PC-3 (cell line): ENCODE measurements at regions not wholly inside any gene's neighbourhood (a gene's known extent, or its start where the extent isn't known, plus 50 kb on each side); places are given as distances from the start of the nearest gene placed in this dataset.
A peak's percentile ranks its signal among the peaks of the same experiment; 100 is the strongest.

ENCODE experiments used
- ATAC-seq: fragments of 200-7000 bp; cut with Tn5 transposase; 2 replicates; pipeline ENCODE4 v1.9.1; 2020; ENCODE audit warnings: mild to moderate bottlenecking, moderate library complexity
- BruUV-seq: library from RNA; stranded (reverse); fragments of 400-500 nt; replicated peaks from 2 replicates; lab custom pipeline; 2021; lab: Mats Ljungman, UMichigan
- CTCF ChIA-PET: fragments of 300-600 bp; sonication (Branson Sonifier 250); formaldehyde crosslinking; loops from one replicate; lab custom pipeline; 2022; ENCODE audit warnings: antibody characterized with exemption; lab: Charles Lee
- POLR2A ChIA-PET: fragments of 300-600 bp; sonication (Branson Sonifier 250); formaldehyde crosslinking; loops from one replicate; lab custom pipeline; 2022; ENCODE audit warnings: antibody characterized with exemption; ENCODE audit not compliant: unreplicated experiment; lab: Charles Lee
- DNase-seq: peaks from one replicate; pipeline ENCODE4 v3.0.0-alpha.2; 2015
- H2AFZ ChIP-seq: fragments of 300-600 bp; sonication (generic); 2 replicates; pipeline ENCODE4 v1.6.0; 2016; ENCODE audit warnings: antibody characterized with exemption, low read length
- H3F3A ChIP-seq: fragments of 300-600 bp; sonication (generic); one replicate; pipeline ENCODE4 v1.6.0; 2017; ENCODE audit warnings: antibody characterized with exemption, low read length, control low read depth, mild to moderate bottlenecking; ENCODE audit not compliant: unreplicated experiment
- H3K27ac ChIP-seq: fragments of 300-600 bp; sonication (generic); 2 replicates; pipeline ENCODE4 v1.5.1; 2016; ENCODE audit warnings: mild to moderate bottlenecking, low read length
- H3K27me3 ChIP-seq: fragments of 300-600 bp; sonication (generic); 2 replicates; pipeline ENCODE4 v1.6.1; 2016; ENCODE audit warnings: low read length, mixed read lengths
- H3K36me3 ChIP-seq: fragments of 300-600 bp; sonication (generic); 2 replicates; pipeline ENCODE4 v1.6.1; 2016; ENCODE audit warnings: low read depth, mixed run types, low read length, mixed read lengths
- H3K4me1 ChIP-seq: fragments of 300-600 bp; sonication (generic); 2 replicates; pipeline ENCODE4 v1.5.1; 2016; ENCODE audit warnings: low read length; ENCODE audit not compliant: insufficient read depth
- H3K4me2 ChIP-seq: fragments of 300-600 bp; sonication (generic); 2 replicates; pipeline ENCODE4 v1.6.0; 2016; ENCODE audit warnings: low read length
- H3K4me3 ChIP-seq: fragments of 300-600 bp; sonication (generic); 2 replicates; pipeline ENCODE4 v1.5.1; 2016; ENCODE audit warnings: mild to moderate bottlenecking, low read length, mixed read lengths
- H3K79me2 ChIP-seq: fragments of 300-600 bp; sonication (generic); 2 replicates; pipeline ENCODE4 v1.6.1; 2017; ENCODE audit warnings: low read length, mixed read lengths
- H3K9ac ChIP-seq: fragments of 300-600 bp; sonication (generic); 2 replicates; pipeline ENCODE4 v1.6.0; 2016; ENCODE audit warnings: mild to moderate bottlenecking, low read length
- H3K9me2 ChIP-seq: fragments of 300-600 bp; sonication (generic); replicated peaks from 2 replicates; pipeline ENCODE4 v1.6.1; 2016; ENCODE audit warnings: mixed run types, low read length, mixed read lengths
- H3K9me3 ChIP-seq: fragments of 300-600 bp; sonication (generic); 2 replicates; pipeline ENCODE4 v1.6.1; 2016; ENCODE audit warnings: low read length, mixed read lengths
- H4K20me1 ChIP-seq: fragments of 300-600 bp; sonication (generic); 2 replicates; pipeline ENCODE4 v1.6.1; 2016; ENCODE audit warnings: low read length, mixed read lengths
- EZH2 ChIP-seq: fragments of 300-600 bp; sonication (generic); IDR thresholded peaks from one replicate; pipeline ENCODE4 v1.6.1; 2017; ENCODE audit warnings: antibody characterized with exemption, mild to moderate bottlenecking, low read length; ENCODE audit not compliant: unreplicated experiment
- EZH2phosphoT487 ChIP-seq: fragments of 300-600 bp; sonication (generic); IDR thresholded peaks from 2 replicates; pipeline ENCODE4 v1.6.1; 2018; ENCODE audit warnings: mild to moderate bottlenecking, antibody characterized with exemption, low read length, borderline replicate concordance
- intact Hi-C: fragments of 100-400 bp; cut with micrococcal nuclease; formaldehyde crosslinking; loops from 2 replicates; pipeline ENCODE4 v1.9.0; 2023
- TF ChIP-seq, protein P1 (sequence below): fragments of 300-600 bp; sonication (generic); conservative IDR thresholded peaks from 2 replicates; pipeline ENCODE4 v1.5.1; 2017; ENCODE audit warnings: antibody characterized with exemption, low read depth, mild to moderate bottlenecking, low read length

DNA sequence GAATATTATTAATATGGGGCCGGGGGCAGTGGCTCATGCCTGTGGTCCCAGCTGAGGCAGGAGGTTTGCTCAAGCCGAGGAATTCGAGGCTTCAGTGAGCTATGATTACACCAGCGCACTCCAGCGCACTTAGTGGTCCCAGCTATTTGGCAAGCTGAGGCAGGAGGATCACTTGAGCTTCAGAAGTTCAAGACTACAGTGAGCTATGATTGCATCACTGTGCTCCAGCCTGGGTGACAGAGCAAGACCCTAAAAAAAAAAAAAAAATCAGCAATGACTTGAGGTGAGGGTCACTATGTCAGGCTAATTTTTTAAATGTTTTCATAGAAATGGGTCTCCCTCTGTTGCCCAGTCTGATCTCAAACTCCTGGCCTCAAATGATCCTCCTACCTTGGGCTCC, 243.4 kb downstream of the RBM19 start:
- Histone ChIP-seq H3K9ac (no peak overlapping the region), H3K9me3 (no peaks in the 10 kb centered on the region), H2AFZ (no peak overlapping the region), H3K27ac (no peak overlapping the region), H3K36me3 (no peaks in the 10 kb centered on the region), H3K4me2 (no peak overlapping the region), H3K4me3 (no peak overlapping the region), H3K27me3 (no peaks in the 10 kb centered on the region), H4K20me1 (no peaks in the 10 kb centered on the region), H3F3A (peaks cover 9% of the 10 kb centered on the region), H3K9me2 (no peaks in the 10 kb centered on the region), H3K4me1 (peaks cover 21% of the 10 kb centered on the region), H3K79me2 (no peaks in the 10 kb centered on the region)
- intact Hi-C loops = no loop called here
- TF ChIP-seq EZH2phosphoT487 (no peak), EZH2 (no peak)
- TF ChIP-seq, protein P1, sequence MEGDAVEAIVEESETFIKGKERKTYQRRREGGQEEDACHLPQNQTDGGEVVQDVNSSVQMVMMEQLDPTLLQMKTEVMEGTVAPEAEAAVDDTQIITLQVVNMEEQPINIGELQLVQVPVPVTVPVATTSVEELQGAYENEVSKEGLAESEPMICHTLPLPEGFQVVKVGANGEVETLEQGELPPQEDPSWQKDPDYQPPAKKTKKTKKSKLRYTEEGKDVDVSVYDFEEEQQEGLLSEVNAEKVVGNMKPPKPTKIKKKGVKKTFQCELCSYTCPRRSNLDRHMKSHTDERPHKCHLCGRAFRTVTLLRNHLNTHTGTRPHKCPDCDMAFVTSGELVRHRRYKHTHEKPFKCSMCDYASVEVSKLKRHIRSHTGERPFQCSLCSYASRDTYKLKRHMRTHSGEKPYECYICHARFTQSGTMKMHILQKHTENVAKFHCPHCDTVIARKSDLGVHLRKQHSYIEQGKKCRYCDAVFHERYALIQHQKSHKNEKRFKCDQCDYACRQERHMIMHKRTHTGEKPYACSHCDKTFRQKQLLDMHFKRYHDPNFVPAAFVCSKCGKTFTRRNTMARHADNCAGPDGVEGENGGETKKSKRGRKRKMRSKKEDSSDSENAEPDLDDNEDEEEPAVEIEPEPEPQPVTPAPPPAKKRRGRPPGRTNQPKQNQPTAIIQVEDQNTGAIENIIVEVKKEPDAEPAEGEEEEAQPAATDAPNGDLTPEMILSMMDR = no peak
- no TSS peak for BruUV-seq
- DNase-seq = no peak
- CTCF ChIA-PET = interaction anchor here (0.6 kb wide), 1 partner anchor 35 kb away, joined by 4 read pairs; no protein-coding TSS in a partner anchor
- POLR2A ChIA-PET = interaction anchor here (0.6 kb wide), 1 partner anchor 31 kb away, joined by 3 read pairs; no protein-coding TSS in a partner anchor
- ATAC-seq = no peak

- POLR2A ChIA-PET = no interaction called here
- H3K9me2 ChIP-seq = no peaks in the 10 kb centered on the region
- no peaks in the 10 kb centered on the region for H3K27me3 ChIP-seq
- CTCF ChIA-PET = no interaction called here
- DNase-seq = no peak
- TF ChIP-seq EZH2phosphoT487 (no peak), EZH2 (no peak)
- TF ChIP-seq, protein P1 = no peak
- H2AFZ ChIP-seq = peak overlapping the region; percentile 43; the same call in 1 of the 2 replicates
- H3K36me3 ChIP-seq = no peaks in the 10 kb centered on the region
- intact Hi-C loops = no loop called here
- no peaks in the 10 kb centered on the region for H3K79me2 ChIP-seq
- no peaks in the 10 kb centered on the region for H3K9me3 ChIP-seq
- H3K4me3 ChIP-seq = no peak overlapping the region
- ATAC-seq = no peak
- H3K4me2 ChIP-seq = no peak overlapping the region
- H3K4me1 ChIP-seq = peaks cover 2% of the 10 kb centered on the region; the same call in 1 of the 2 replicates
- no peaks in the 10 kb centered on the region for H3F3A ChIP-seq
- no peak overlapping the region for H3K9ac ChIP-seq
- BruUV-seq = no TSS peak
- H3K27ac ChIP-seq = no peak overlapping the region
- H4K20me1 ChIP-seq = no peaks in the 10 kb centered on the region
Measured at GRCh38 chr12:113720629-113721028, 245.5 kb downstream of the RBM19 start.

DNA sequence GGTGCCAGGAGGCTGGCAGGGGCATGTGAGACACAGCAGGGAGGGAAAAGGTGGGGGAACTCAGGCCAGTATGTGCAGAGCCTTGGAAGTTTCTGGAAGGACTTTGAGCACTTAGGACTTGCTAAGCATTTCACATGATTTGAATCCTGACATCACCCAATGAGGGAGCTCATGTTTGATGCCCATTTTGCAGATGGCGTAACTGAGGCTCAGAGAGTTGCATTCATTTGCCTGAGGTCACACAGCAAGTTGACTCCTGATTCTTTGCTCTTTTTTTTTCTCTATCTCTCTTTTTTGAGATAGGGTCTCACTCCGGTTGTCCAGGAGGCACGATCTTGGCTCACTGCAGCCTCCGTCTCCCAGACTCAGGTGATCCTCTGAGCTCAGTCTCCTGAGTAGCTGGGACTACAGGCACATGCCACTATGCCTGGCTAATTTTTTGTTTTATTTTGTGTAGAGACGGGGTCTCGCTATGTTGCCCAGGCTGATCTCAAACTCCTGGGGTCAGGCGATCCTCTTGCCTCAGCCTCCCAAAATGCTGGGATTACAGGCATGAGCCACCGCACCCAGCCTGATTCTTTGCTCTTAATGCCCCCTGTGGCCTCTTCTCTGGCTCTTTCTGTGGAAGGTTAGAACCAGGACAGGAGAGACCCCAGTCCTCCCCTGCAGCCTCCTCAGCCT, 246.1 kb downstream of the RBM19 start:
- no peaks in the 10 kb centered on the region for H3K4me1 ChIP-seq
- no peaks in the 10 kb centered on the region for H3K36me3 ChIP-seq
- H3K4me3 ChIP-seq = no peak overlapping the region
- ATAC-seq = no peak
- no peaks in the 10 kb centered on the region for H4K20me1 ChIP-seq
- no peaks in the 10 kb centered on the region for H3K9me2 ChIP-seq
- H3K27ac ChIP-seq = no peak overlapping the region
- intact Hi-C loops = no loop called here
- H2AFZ ChIP-seq = peak overlapping the region; percentile 43; the same call in 1 of the 2 replicates
- no peak overlapping the region for H3K4me2 ChIP-seq
- no peak for TF ChIP-seq EZH2phosphoT487
- H3K27me3 ChIP-seq = no peaks in the 10 kb centered on the region
- no TSS peak for BruUV-seq
- ChIA-PET CTCF (no interaction called here), POLR2A (no interaction called here)
- H3K79me2 ChIP-seq = no peaks in the 10 kb centered on the region
- DNase-seq = no peak
- H3K9me3 ChIP-seq = no peaks in the 10 kb centered on the region
- H3F3A ChIP-seq = no peaks in the 10 kb centered on the region
- H3K9ac ChIP-seq = no peak overlapping the region
